AML-193 (cell line): ENCODE measurements at regions not wholly inside any gene's neighbourhood (a gene's known extent, or its start where the extent isn't known, plus 50 kb on each side); places are given as distances from the start of the nearest gene placed in this dataset.

Experiments used
- DNase-seq, 2 experiments: peaks; one replicate each; lab custom pipeline; 2025; lab: John Stamatoyannopoulos, UW

- no peak for DNase-seq
Measured at GRCh38 chr6:126529637-126530362, 189.9 kb downstream of the CENPW start.

GRCh38 chr6:126530775-126531174 lies 190.9 kb downstream of the CENPW start:
- no peak for DNase-seq

GRCh38 chr6:126531286-126531685 lies 191.4 kb downstream of the CENPW start:
- peak; percentile 82 to 86 for DNase-seq

GRCh38 chr6:126531840-126532239 lies 191.9 kb downstream of the CENPW start:
- DNase-seq: no peak

DNA sequence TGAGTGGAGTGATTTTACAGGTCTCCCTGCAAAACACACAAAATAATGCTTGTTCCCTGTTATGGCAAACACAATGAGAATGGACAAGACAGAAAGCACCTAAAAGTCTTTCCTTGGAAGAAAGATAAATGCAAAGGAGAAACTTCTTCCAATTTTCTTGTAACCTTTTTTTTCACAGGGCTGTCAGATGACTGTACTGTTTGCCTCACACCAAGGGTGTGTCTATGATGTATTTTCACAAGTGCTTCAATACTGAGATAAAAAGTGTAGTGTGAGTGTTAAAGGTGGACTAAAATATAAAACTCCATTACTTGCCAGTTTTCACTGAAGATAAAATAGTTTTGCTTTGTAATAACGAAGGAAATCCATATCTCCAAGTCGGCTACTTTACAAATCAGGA lies 194.5 kb downstream of the CENPW start:
- DNase-seq: no peak

GRCh38 chr6:126535138-126535537 lies 195.2 kb downstream of the CENPW start:
- no peak for DNase-seq

GRCh38 chr6:126535595-126535994 lies 195.7 kb downstream of the CENPW start:
- DNase-seq: no peak

DNA sequence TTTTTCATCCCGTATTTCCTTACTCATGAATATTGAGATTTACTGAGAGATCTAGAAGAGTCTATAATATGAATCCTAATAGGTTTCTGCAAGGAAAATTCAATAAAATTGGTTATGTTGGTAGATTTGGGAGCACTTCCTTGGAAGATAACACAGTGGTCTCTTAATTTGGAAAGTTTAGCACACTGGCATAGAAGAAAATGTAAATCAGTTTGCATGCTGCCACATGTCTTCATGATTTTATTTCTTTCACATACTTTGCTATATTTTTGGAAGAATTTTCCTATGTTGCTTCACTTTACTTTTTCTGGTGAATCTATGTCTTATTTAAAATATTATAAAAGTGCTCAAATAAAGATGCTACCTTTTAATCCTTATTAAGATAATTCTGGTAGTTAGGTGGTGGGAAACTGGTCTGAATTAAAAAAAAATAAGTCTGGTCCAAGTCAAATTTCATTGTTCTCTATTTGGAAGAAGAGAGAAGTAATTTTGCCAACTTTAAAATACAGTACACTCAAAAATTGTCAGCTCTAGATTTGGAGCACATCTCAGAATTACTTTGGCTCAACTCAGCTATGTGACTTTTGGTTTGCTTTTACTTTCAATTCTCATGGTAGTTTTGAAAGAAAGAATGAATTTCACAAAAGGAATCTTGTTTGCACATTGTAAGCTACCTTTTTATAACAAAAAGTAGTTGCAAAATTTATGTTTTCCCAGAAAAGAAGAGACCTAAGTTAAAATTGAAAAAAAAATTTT lies 197.3 kb downstream of the CENPW start:
- no peak for DNase-seq

GRCh38 chr6:126539022-126539421 lies 199.1 kb downstream of the CENPW start:
- no peak for DNase-seq

DNA sequence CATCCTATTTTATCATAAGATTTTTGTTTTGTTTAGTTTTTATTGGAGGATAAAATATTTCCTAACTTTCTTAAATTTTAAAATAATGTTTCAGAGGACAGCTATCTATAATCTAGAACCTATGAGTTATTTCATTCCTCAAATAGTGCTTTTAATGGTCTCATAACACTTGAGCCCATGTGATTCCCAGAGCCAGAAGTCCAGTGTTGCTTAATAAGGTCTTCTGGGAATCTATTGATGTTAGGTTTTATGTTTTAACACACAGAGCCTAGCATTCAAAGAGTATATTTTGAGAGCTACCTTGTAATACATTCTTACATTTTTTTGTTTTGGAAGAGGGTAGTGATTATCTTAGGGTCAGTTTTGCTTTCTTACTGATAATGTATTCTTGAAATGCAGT lies 200.2 kb downstream of the CENPW start:
- DNase-seq: no peak

GRCh38 chr6:126541806-126542491 lies 202.0 kb downstream of the CENPW start:
- DNase-seq: no peak

GRCh38 chr6:126546541-126547120 lies 206.7 kb downstream of the CENPW start:
- DNase-seq: no peak

DNA sequence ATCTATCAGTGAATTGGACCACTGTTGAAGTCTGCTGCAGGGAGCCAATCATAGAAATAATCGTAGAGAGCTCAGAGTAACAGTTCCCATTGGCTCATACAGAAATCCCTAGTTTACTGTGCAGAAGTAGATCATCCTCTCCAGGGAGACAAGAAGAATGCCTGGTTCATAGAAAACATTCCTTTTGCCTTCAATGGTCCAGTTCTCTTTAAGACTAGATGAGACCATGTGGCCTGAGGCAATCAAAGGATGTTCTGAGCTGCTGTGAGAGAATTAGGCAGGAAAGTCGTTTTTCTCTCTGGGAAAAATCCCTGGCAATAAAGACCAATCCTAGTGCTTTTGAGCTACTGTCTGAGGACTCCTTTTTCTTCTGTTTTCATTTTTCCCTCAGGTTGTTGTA lies 208.4 kb downstream of the CENPW start:
- DNase-seq: no peak

GRCh38 chr6:126550323-126550722 lies 210.4 kb downstream of the CENPW start:
- no peak for DNase-seq

DNA sequence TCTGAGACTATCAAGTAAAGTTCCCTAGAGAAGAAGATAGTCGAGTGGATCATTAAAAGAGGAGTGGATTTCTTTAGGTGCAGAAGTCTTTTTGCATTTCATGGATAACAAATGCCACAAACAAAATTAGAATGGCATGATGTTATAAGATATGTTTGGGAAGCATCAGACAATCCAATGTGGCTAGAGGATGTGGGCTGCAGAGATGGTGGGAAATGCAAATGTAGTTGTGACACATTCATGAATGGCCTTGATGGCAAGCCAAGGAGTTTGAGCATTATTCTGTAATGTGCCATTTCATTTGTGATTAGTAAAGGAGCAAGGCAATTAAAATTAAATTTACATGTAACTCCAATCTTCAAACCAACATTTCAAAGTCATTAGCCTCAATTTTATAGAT lies 211.9 kb downstream of the CENPW start:
- DNase-seq: no peak

GRCh38 chr6:126553854-126554253 lies 213.9 kb downstream of the CENPW start:
- no peak for DNase-seq

DNA sequence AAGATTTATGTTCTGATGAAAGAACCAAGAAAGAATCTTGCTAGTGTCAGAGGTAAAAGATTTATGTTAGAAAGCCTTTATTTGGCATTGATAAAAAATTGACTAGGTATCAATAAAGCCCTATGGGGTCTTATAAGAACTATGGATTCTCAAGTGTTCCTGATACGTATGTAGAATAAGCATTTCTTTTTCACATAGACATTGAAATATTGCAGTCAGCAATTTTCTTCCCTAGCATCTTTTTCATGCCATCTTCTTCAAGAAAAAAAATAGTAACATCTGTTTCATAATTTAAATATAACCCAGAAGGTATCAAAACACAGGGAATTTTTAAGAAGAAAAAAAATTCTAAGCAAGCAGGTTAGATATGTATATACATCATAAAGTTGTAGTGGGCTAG lies 230.6 kb downstream of the CENPW start:
- no peak for DNase-seq

- no peak for DNase-seq
Measured at GRCh38 chr6:126574301-126574700, 234.4 kb downstream of the CENPW start.

GRCh38 chr6:126581316-126581715 lies 241.4 kb downstream of the CENPW start:
- no peak for DNase-seq

- no peak for DNase-seq
Measured at GRCh38 chr6:126600258-126600916, 260.5 kb downstream of the CENPW start.

DNA sequence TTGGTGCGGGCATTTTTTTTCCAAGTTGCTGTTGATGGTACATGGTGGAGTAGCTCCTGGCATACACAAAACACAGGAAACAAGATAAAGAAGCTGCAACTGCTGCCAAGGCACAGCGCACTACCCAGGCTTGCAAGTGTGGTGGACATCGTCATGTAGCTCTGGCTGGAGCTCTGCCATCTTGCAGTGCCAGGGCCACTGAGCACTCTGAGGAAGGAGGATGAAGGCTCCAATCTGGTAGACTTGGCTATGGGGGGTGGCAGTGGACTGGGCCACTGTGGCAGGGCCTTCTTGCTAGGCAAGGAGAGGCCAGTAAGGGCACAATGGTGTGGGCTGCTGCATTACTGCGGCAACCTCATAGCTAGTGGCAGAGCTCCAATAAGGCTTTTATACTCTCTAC lies 263.5 kb downstream of the CENPW start:
- DNase-seq: no peak

DNA sequence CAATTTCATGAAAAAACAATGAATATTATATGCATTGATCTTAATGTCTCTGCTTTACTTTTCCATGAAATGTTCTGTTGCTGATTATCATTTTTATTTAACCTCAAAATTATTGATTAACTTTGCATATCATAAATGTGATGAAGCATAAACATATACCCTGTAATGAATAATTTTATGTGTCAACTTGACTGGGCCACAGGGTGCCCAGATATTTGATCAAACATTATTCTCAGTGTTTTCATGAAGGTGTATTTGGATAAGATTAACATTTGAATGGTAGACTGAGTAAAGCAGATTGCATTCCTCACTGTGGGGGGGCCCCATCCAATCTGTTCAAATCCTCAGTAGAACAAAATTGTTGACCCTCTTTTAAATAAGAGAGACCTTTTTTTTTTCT lies 265.2 kb downstream of the CENPW start:
- no peak for DNase-seq
